ENCODE measurements at regions not wholly inside any gene's neighbourhood (a gene's known extent, or its start where the extent isn't known, plus 50 kb on each side); places are given as distances from the start of the nearest gene placed in this dataset.

GRCh38 chr3:110006913-110007312 lies 669.6 kb upstream of the DPPA4 start:
- no peak for TF ChIP-seq GATA3 (IDR thresholded peaks at IDR 0.05; ENCODE audit: low read depth, low read length)
- TF ChIP-seq GATA2 (IDR thresholded peaks at IDR 0.05; ENCODE audit: low read depth, low read length), result no peak

All from SH-SY5Y (cell line).